A549 (cell line): ENCODE measurements at regions not wholly inside any gene's neighbourhood (a gene's known extent, or its start where the extent isn't known, plus 50 kb on each side); places are given as distances from the start of the nearest gene placed in this dataset.

Experiments
- ATAC-seq, 2 experiments: fragments of 200-7000 bp in 1 of 2; fragments of >200 bp in 1 of 2; cut with Nextera tagmentation in 1 of 2; cut with Tn5 transposase in 1 of 2; 3 replicates each; pipeline versions ENCODE4 v1.8.0 to v1.9.1; 2018 to 2020; ENCODE audit warnings: mild to moderate bottlenecking in 1 of 2, moderate library complexity in 1 of 2
- CTCF ChIA-PET: fragments of 300-600 bp; sonication (Branson Sonifier 250); formaldehyde crosslinking; extraction: SDS; loops from one replicate; lab custom pipeline; 2021; ENCODE audit warnings: antibody characterized with exemption, inconsistent platforms; lab: Yijun Ruan, JAX
- POLR2A ChIA-PET: fragments of 350-600 bp; formaldehyde crosslinking; extraction: SDS; loops from one replicate; lab custom pipeline; 2021; ENCODE audit warnings: antibody characterized with exemption, inconsistent platforms; lab: Yijun Ruan, JAX
- DNase-seq, 2 experiments: peaks; one replicate each; pipeline versions ENCODE4 v3.0.0 to v3.0.0-alpha.2; 2011 to 2016; ENCODE audit warnings: low read depth in 1 of 2, low spot score in 1 of 2
- FAIRE-seq: peaks from 2 replicates; lab custom pipeline; 2011; peaks lifted over from hg19 to GRCh38; lab: Jason Lieb, UNC
- H3K27ac ChIP-seq, 2 experiments: fragments of >200 bp; sonication (Bioruptor Twin); formaldehyde crosslinking; 3 replicates each; pipeline ENCODE4 v1.5.1; 2016 to 2017
- H3K4me1 ChIP-seq: fragments of >200 bp; sonication (Bioruptor Twin); formaldehyde crosslinking; 3 replicates; pipeline ENCODE4 v1.6.1; 2016
- H3K4me2 ChIP-seq: fragments of >200 bp; sonication (Bioruptor Twin); formaldehyde crosslinking; 3 replicates; pipeline ENCODE4 v1.6.1; 2016
- H3K4me3 ChIP-seq: fragments of >200 bp; sonication (Bioruptor Twin); formaldehyde crosslinking; 3 replicates; pipeline ENCODE4 v1.5.1; 2016
- H3K9me3 ChIP-seq: fragments of >200 bp; sonication (Bioruptor Twin); formaldehyde crosslinking; 3 replicates; pipeline ENCODE4 v1.6.1; 2016
- CHD2 ChIP-seq: fragments of 150-350 bp; IDR thresholded peaks from 2 replicates; pipeline ENCODE4 v1.6.1; 2014; ENCODE audit warnings: low read length; ENCODE audit not compliant: partially characterized antibody
- EHF ChIP-seq: fragments of 250-450 bp; sonication (Bioruptor Pico); IDR thresholded peaks from 2 replicates; pipeline ENCODE4 v1.5.0; 2020; ENCODE audit warnings: mild to moderate bottlenecking
- EP300 ChIP-seq, 2 experiments: fragments of >200 bp; sonication (Bioruptor Twin); formaldehyde crosslinking; IDR thresholded peaks; 2 replicates in 1 of 2; 3 replicates in 1 of 2; pipeline ENCODE4 v1.6.1; 2016 to 2017
- ESRRA ChIP-seq: fragments of 150-350 bp; IDR thresholded peaks from 2 replicates; pipeline ENCODE4 v1.6.1; 2014; ENCODE audit warnings: mild to moderate bottlenecking, low read length, borderline replicate concordance
- FOXS1 ChIP-seq: fragments of 250-450 bp; sonication (Bioruptor Pico); IDR thresholded peaks from 2 replicates; pipeline ENCODE4 v1.5.0; 2020; ENCODE audit warnings: mild to moderate bottlenecking, moderate library complexity
- JUNB ChIP-seq: fragments of >200 bp; sonication (Bioruptor Twin); formaldehyde crosslinking; IDR thresholded peaks from 2 replicates; pipeline ENCODE4 v1.6.1; 2016
- KDM1A ChIP-seq: fragments of 200-600 bp; sonication (generic); IDR thresholded peaks from 2 replicates; pipeline ENCODE4 v1.6.1; 2016; ENCODE audit warnings: low read depth, mild to moderate bottlenecking
- KDM5A ChIP-seq: fragments of 200-600 bp; sonication (generic); IDR thresholded peaks from 2 replicates; pipeline ENCODE4 v1.6.1; 2016; ENCODE audit warnings: antibody characterized with exemption, mild to moderate bottlenecking
- NR3C1 ChIP-seq: fragments of >200 bp; sonication (Bioruptor Twin); formaldehyde crosslinking; IDR thresholded peaks from 3 replicates; pipeline ENCODE4 v1.6.1; 2017
- POLR2AphosphoS2 ChIP-seq: conservative IDR thresholded peaks from 2 replicates; pipeline ENCODE4 v1.6.1; 2012; ENCODE audit warnings: low read length, improper control_type of control experiment, inconsistent platforms
- RFX5 ChIP-seq: fragments of 450-650 bp; IDR thresholded peaks from 2 replicates; pipeline ENCODE4 v1.7.1; 2014; ENCODE audit warnings: antibody characterized with exemption, mild to moderate bottlenecking, moderate library complexity
- RNF2 ChIP-seq: fragments of 200-600 bp; sonication (generic); IDR thresholded peaks from 2 replicates; pipeline ENCODE4 v1.6.1; 2016; ENCODE audit warnings: low read depth, mild to moderate bottlenecking, antibody characterized with exemption, moderate library complexity, borderline replicate concordance
- SREBF2 ChIP-seq: fragments of 450-650 bp; IDR thresholded peaks from 2 replicates; pipeline ENCODE4 v1.6.1; 2014; ENCODE audit warnings: mild to moderate bottlenecking, moderate library complexity
- TFCP2L1 ChIP-seq: fragments of 250-450 bp; sonication (Bioruptor Pico); IDR thresholded peaks from 2 replicates; pipeline ENCODE4 v1.5.0; 2021; ENCODE audit warnings: mild to moderate bottlenecking
- ZC3H11A ChIP-seq: fragments of 450-650 bp; IDR thresholded peaks from 2 replicates; pipeline ENCODE4 v1.6.1; 2014; ENCODE audit warnings: antibody characterized with exemption, mild to moderate bottlenecking
- ZFP36 ChIP-seq: fragments of 450-650 bp; IDR thresholded peaks from 2 replicates; pipeline ENCODE4 v1.6.1; 2014; ENCODE audit warnings: borderline replicate concordance; ENCODE audit not compliant: partially characterized antibody
- WGBS: methylation state at CpG from one replicate; pipeline ENCODE4 v1.1.6; 2017; ENCODE audit errors: missing lambda C conversion rate; 5-methylcytosine and 5-hydroxymethylcytosine counted together
- TF ChIP-seq, protein P1 (sequence below): IDR thresholded peaks from 2 replicates; pipeline ENCODE4 v1.6.1; 2012
- TF ChIP-seq, protein P2 (sequence below): IDR thresholded peaks from 2 replicates; pipeline ENCODE4 v1.6.1; 2012
- TF ChIP-seq, protein P3 (sequence below): IDR thresholded peaks from 2 replicates; pipeline ENCODE4 v1.6.1; 2012; ENCODE audit warnings: low read depth, borderline replicate concordance
- TF ChIP-seq, protein P4 (sequence below): fragments of 250-450 bp; sonication (Bioruptor Pico); IDR thresholded peaks from 2 replicates; pipeline ENCODE4 v1.5.0; 2020; ENCODE audit warnings: low read depth, mild to moderate bottlenecking, moderate library complexity
- TF ChIP-seq, protein P5 (sequence below): fragments of 200-600 bp; sonication (generic); IDR thresholded peaks from 2 replicates; pipeline ENCODE4 v1.6.1; 2016; ENCODE audit warnings: antibody characterized with exemption, mild to moderate bottlenecking, moderate library complexity

DNA sequence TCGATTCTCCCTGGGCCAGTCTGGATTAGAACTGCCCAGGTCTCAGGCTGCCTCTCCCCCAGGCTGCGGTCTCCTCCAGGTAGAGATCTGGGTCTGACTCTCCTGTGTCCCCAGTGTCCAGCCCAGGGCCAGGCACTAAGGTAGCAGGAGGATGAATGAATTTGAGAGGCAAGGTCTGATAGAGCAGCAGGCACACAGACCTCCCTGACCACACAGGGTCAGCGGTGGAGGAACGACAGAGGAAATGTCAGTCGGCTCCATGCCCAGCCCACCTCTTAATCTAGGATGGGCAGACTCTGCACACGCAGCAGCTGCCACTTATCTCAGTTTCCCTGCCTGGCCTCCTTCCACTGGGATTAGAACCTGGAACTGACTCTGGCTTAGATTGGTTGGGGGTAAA lies 272.7 kb upstream of the MVB12B start:
- DNase-seq (no peak), ATAC-seq (no peak), FAIRE-seq (no peak)
- Histone ChIP-seq H3K4me2 (no peak overlapping the region), H3K4me3 (no peak overlapping the region), H3K9me3 (no peaks in the 10 kb centered on the region), H3K4me1 (no peaks in the 10 kb centered on the region), H3K27ac (no peak overlapping the region)
- WGBS: 54% methylated on average over 6 of the region's 6 CpGs
- ChIA-PET POLR2A (no interaction called here), CTCF (interaction anchor here (0.7 to 1.4 kb wide), 3 partner anchors 15 to 459 kb away, joined by 3 read pairs; no protein-coding TSS in a partner anchor)
- TF ChIP-seq POLR2AphosphoS2: no peak
- no peak for TF ChIP-seq KDM5A
- TF ChIP-seq, protein P1, sequence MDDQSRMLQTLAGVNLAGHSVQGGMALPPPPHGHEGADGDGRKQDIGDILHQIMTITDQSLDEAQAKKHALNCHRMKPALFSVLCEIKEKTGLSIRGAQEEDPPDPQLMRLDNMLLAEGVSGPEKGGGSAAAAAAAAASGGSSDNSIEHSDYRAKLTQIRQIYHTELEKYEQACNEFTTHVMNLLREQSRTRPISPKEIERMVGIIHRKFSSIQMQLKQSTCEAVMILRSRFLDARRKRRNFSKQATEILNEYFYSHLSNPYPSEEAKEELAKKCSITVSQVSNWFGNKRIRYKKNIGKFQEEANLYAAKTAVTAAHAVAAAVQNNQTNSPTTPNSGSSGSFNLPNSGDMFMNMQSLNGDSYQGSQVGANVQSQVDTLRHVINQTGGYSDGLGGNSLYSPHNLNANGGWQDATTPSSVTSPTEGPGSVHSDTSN: no peak
- no peak for TF ChIP-seq RFX5
- TF ChIP-seq ESRRA: no peak
- TF ChIP-seq, protein P2, sequence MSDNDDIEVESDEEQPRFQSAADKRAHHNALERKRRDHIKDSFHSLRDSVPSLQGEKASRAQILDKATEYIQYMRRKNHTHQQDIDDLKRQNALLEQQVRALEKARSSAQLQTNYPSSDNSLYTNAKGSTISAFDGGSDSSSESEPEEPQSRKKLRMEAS: no peak
- TF ChIP-seq NR3C1: no peak
- TF ChIP-seq RNF2: no peak
- no peak for TF ChIP-seq TFCP2L1 (CRISPR knock-in tag)
- TF ChIP-seq SREBF2: no peak
- no peak for TF ChIP-seq EHF
- TF ChIP-seq JUNB: no peak
- no peak for TF ChIP-seq CHD2
- no peak for TF ChIP-seq EP300 (IDR thresholded peaks at IDR 0.05)
- TF ChIP-seq KDM1A: no peak

DNA sequence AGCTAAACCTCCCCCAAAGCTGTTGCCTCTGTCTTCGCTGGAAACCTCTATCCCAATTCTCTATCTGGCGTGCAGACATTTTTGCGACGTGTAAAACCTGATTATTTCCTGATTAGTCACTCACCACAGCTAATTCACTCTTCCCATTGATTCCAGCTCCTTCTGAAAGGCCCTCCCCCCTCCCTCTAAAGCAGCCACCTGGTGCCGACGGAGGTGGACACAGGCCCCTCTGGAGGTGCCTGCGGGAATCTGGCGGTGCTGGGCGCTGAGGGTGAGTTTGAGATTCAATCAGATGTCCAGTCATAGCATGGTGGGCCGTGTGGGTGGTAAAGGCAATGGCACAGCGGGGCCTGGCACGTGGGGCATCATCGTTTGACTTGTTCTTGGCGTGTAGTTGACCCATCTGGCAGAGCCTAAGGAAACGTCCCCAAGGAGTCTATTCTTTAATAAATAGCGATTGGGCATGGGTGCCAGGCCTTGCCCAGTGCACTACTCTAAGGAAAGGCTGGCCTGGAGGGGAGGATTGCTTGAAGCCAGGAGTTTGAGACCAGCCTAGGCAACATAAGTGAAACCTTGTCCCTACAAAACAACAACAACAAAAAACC lies 271.1 kb upstream of the MVB12B start:
- CTCF ChIA-PET: interaction anchor here (0.6 to 1.4 kb wide), 4 partner anchors 11 to 500 kb away, joined by 3 to 4 read pairs (median 3); no protein-coding TSS in a partner anchor
- Histone ChIP-seq H3K4me2 (no peak overlapping the region), H3K4me3 (no peak overlapping the region), H3K9me3 (no peaks in the 10 kb centered on the region), H3K4me1 (no peaks in the 10 kb centered on the region), H3K27ac (no peak overlapping the region)
- FAIRE-seq: no peak
- ATAC-seq: no peak
- POLR2A ChIA-PET: no interaction called here
- WGBS: 64% methylated on average over 8 of the region's 16 CpGs
- TF ChIP-seq FOXS1 (no peak), POLR2AphosphoS2 (no peak), ZC3H11A (no peak), NR3C1 (no peak), ZFP36 (no peak)
- TF ChIP-seq, protein P1: no peak
- TF ChIP-seq, protein P3, sequence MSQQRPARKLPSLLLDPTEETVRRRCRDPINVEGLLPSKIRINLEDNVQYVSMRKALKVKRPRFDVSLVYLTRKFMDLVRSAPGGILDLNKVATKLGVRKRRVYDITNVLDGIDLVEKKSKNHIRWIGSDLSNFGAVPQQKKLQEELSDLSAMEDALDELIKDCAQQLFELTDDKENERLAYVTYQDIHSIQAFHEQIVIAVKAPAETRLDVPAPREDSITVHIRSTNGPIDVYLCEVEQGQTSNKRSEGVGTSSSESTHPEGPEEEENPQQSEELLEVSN: no peak
- TF ChIP-seq, protein P4, sequence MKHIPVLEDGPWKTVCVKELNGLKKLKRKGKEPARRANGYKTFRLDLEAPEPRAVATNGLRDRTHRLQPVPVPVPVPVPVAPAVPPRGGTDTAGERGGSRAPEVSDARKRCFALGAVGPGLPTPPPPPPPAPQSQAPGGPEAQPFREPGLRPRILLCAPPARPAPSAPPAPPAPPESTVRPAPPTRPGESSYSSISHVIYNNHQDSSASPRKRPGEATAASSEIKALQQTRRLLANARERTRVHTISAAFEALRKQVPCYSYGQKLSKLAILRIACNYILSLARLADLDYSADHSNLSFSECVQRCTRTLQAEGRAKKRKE (CRISPR knock-in tag): no peak
- TF ChIP-seq, protein P5, sequence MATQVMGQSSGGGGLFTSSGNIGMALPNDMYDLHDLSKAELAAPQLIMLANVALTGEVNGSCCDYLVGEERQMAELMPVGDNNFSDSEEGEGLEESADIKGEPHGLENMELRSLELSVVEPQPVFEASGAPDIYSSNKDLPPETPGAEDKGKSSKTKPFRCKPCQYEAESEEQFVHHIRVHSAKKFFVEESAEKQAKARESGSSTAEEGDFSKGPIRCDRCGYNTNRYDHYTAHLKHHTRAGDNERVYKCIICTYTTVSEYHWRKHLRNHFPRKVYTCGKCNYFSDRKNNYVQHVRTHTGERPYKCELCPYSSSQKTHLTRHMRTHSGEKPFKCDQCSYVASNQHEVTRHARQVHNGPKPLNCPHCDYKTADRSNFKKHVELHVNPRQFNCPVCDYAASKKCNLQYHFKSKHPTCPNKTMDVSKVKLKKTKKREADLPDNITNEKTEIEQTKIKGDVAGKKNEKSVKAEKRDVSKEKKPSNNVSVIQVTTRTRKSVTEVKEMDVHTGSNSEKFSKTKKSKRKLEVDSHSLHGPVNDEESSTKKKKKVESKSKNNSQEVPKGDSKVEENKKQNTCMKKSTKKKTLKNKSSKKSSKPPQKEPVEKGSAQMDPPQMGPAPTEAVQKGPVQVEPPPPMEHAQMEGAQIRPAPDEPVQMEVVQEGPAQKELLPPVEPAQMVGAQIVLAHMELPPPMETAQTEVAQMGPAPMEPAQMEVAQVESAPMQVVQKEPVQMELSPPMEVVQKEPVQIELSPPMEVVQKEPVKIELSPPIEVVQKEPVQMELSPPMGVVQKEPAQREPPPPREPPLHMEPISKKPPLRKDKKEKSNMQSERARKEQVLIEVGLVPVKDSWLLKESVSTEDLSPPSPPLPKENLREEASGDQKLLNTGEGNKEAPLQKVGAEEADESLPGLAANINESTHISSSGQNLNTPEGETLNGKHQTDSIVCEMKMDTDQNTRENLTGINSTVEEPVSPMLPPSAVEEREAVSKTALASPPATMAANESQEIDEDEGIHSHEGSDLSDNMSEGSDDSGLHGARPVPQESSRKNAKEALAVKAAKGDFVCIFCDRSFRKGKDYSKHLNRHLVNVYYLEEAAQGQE: no peak
- no peak for DNase-seq
